ENCODE measurements at regions not wholly inside any gene's neighbourhood (a gene's known extent, or its start where the extent isn't known, plus 50 kb on each side); places are given as distances from the start of the nearest gene placed in this dataset.

DNA sequence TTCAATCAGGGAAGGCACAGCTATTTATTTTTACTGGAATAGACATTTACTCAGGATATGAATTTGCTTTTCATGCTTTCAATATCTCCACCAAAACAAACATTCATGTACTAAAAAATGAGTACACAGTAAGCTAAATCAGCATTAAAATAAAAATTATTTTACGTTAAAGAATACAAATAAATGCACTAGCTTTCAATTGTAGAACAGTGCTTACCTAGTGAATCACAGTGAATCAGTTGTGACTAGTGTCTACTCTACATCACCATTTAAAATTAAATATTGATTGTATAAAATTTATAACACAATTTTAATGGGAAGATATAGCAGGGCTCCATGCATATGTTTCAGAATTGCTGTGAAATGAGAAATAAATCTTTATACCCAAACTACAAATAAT is 929.6 kb upstream of the ATXN8OS start:
- TF ChIP-seq, protein P1, sequence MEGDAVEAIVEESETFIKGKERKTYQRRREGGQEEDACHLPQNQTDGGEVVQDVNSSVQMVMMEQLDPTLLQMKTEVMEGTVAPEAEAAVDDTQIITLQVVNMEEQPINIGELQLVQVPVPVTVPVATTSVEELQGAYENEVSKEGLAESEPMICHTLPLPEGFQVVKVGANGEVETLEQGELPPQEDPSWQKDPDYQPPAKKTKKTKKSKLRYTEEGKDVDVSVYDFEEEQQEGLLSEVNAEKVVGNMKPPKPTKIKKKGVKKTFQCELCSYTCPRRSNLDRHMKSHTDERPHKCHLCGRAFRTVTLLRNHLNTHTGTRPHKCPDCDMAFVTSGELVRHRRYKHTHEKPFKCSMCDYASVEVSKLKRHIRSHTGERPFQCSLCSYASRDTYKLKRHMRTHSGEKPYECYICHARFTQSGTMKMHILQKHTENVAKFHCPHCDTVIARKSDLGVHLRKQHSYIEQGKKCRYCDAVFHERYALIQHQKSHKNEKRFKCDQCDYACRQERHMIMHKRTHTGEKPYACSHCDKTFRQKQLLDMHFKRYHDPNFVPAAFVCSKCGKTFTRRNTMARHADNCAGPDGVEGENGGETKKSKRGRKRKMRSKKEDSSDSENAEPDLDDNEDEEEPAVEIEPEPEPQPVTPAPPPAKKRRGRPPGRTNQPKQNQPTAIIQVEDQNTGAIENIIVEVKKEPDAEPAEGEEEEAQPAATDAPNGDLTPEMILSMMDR (IDR thresholded peaks at IDR 0.05): no peak
- ChIA-PET POLR2A (no interaction called here), CTCF (interaction anchor here (0.7 kb wide), 1 partner anchor 30 kb away, joined by 3 read pairs; no protein-coding TSS in a partner anchor)
- ATAC-seq (no peak), DNase-seq (no peak)
- intact Hi-C loops (cut with micrococcal nuclease): no loop called here
- H3K27me3 Mint-ChIP-seq: no peaks in the 10 kb centered on the region
- H3K4me3 Mint-ChIP-seq: no peak overlapping the region
- H3K9me3 Mint-ChIP-seq: peaks cover 8% of the 10 kb centered on the region
- no peaks in the 10 kb centered on the region for H3K4me1 Mint-ChIP-seq (ENCODE audit: low read depth)
- no peaks in the 10 kb centered on the region for H3K36me3 Mint-ChIP-seq (ENCODE audit: low read depth)
- H3K27ac Mint-ChIP-seq: no peak overlapping the region

DNA sequence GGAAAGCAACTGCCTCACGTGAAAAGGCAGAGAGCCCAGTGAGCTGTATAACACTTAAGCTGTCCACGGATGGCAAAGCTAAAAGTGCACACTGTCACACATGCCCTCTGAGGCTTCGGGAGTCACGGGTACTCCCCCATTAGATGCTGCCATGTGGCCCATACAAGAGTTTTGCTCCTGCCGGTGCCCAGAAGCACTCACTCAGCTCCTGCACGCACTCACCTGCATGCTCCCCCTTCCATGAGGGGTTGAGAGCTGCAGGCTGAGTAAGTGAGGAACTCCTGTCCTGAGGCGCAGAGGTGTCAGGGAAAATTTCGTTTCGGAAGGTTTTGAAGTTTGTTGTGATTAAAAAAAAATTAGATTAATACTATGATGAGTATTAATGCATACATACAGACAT is 939.2 kb upstream of the ATXN8OS start:
- POLR2A ChIA-PET: no interaction called here
- no peak for ATAC-seq
- intact Hi-C loops (cut with micrococcal nuclease): no loop called here
- peaks cover 5% of the 10 kb centered on the region for H3K9me3 Mint-ChIP-seq
- no peak for DNase-seq
- H3K36me3 Mint-ChIP-seq (ENCODE audit: low read depth): no peaks in the 10 kb centered on the region
- TF ChIP-seq, protein P1 (IDR thresholded peaks at IDR 0.05): no peak
- no peaks in the 10 kb centered on the region for H3K4me1 Mint-ChIP-seq (ENCODE audit: low read depth)
- no peak overlapping the region for H3K4me3 Mint-ChIP-seq
- H3K27ac Mint-ChIP-seq: no peak overlapping the region
- H3K27me3 Mint-ChIP-seq: no peaks in the 10 kb centered on the region
- CTCF ChIA-PET: no interaction called here

DNA sequence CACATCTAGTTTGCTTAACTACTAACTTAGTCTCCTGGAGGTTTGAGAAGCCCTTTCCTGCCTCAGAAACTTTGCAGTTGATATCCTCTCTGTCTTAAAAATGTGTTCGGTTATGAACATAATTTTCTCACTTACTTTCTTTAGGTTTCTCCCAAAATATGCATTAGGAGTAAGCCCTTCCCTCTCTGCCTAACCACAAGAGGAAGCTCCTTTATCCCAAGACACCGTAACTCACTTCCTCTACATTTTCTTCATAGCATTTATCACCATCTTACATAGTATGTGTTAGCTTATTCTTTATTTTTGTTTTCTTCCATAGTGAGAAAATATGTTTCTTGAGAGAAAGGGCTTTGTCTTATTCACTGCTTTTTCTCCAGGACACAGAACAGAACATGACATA is 952.5 kb upstream of the ATXN8OS start:
- POLR2A ChIA-PET: no interaction called here
- TF ChIP-seq, protein P1 (IDR thresholded peaks at IDR 0.05): no peak
- no peaks in the 10 kb centered on the region for H3K27me3 Mint-ChIP-seq
- no peaks in the 10 kb centered on the region for H3K36me3 Mint-ChIP-seq (ENCODE audit: low read depth)
- H3K4me3 Mint-ChIP-seq: no peak overlapping the region
- DNase-seq (no peak), ATAC-seq (no peak)
- peaks cover 9% of the 10 kb centered on the region for H3K9me3 Mint-ChIP-seq
- CTCF ChIA-PET: no interaction called here
- intact Hi-C loops (cut with micrococcal nuclease): no loop called here
- H3K27ac Mint-ChIP-seq: no peak overlapping the region
- no peaks in the 10 kb centered on the region for H3K4me1 Mint-ChIP-seq (ENCODE audit: low read depth)

DNA sequence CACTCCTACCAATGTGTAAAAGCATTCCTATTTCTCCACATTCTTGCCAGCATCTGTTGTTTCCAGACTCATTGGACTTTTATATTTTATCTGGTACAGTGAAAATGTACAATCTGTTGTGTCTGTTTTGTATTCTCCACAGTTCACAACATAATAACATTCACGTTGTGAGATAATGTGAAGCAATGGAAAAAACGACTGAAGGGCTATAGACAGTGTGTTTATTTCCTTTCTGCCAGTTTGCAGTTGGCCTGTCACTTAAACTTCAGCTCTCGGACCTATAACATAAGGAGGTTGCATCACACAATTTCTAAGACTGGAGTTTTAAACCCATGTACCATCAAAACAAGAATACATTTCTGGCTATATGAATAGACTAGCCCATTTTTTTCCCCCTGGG is 965.5 kb upstream of the ATXN8OS start:
- peaks cover 3% of the 10 kb centered on the region for H3K9me3 Mint-ChIP-seq
- ATAC-seq (no peak), DNase-seq (no peak)
- CTCF ChIA-PET: no interaction called here
- H3K36me3 Mint-ChIP-seq (ENCODE audit: low read depth): no peaks in the 10 kb centered on the region
- no peak overlapping the region for H3K4me3 Mint-ChIP-seq
- H3K27ac Mint-ChIP-seq: no peak overlapping the region
- POLR2A ChIA-PET: no interaction called here
- TF ChIP-seq, protein P1 (IDR thresholded peaks at IDR 0.05): no peak
- no peaks in the 10 kb centered on the region for H3K4me1 Mint-ChIP-seq (ENCODE audit: low read depth)
- intact Hi-C loops (cut with micrococcal nuclease): no loop called here
- H3K27me3 Mint-ChIP-seq: no peaks in the 10 kb centered on the region

DNA sequence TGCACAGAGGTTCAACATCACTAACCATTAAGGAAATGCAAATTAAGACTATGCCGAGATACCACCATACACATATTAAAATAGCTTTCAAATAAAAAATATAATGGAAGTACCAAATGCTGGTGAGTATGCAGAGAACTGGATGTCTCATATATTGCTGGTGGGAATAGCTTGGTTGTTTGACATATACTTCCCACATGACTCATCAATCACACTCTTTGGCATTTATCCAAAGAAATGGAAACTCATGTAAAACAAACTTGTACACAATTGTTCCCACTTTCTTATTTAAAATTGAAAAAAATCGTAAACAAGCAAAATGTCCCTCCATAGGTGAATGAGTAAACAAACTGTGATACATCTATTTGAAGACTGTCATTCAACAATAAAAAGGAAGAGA is 982.6 kb upstream of the ATXN8OS start:
- H3K27me3 Mint-ChIP-seq: no peaks in the 10 kb centered on the region
- H3K4me1 Mint-ChIP-seq (ENCODE audit: low read depth): no peaks in the 10 kb centered on the region
- H3K27ac Mint-ChIP-seq: no peak overlapping the region
- POLR2A ChIA-PET: no interaction called here
- peaks cover 35% of the 10 kb centered on the region for H3K9me3 Mint-ChIP-seq
- TF ChIP-seq, protein P1 (IDR thresholded peaks at IDR 0.05): no peak
- intact Hi-C loops (cut with micrococcal nuclease): no loop called here
- CTCF ChIA-PET: no interaction called here
- DNase-seq (no peak), ATAC-seq (no peak)
- H3K36me3 Mint-ChIP-seq (ENCODE audit: low read depth): no peaks in the 10 kb centered on the region
- H3K4me3 Mint-ChIP-seq: no peak overlapping the region

All from activated CD8-positive, alpha-beta T cell treated with anti-CD3 and anti-CD28 coated beads for 36 hours (primary cell).